ENCODE measurements at regions not wholly inside any gene's neighbourhood (a gene's known extent, or its start where the extent isn't known, plus 50 kb on each side); places are given as distances from the start of the nearest gene placed in this dataset.

GRCh38 chr12:47025798-47026197 is 53.6 kb upstream of the PCED1B start:
- no peak for TF ChIP-seq CTCF (IDR thresholded peaks at IDR 0.05 in 4 of 5, conservative IDR thresholded peaks at IDR 0.05 in 1 of 5)
- no peak for TF ChIP-seq POLR2A (IDR thresholded peaks at IDR 0.05)
